GM12878 (cell line): ENCODE measurements at regions not wholly inside any gene's neighbourhood (a gene's known extent, or its start where the extent isn't known, plus 50 kb on each side); places are given as distances from the start of the nearest gene placed in this dataset.

Experiments used
- GABPA ChIP-seq: IDR thresholded peaks from 2 replicates; pipeline ENCODE4 v1.6.1; 2014; ENCODE audit warnings: antibody characterized with exemption, low read depth, mild to moderate bottlenecking, inconsistent platforms
- HDAC6 ChIP-seq: fragments of 200-600 bp; sonication (generic); IDR thresholded peaks from one replicate; pipeline ENCODE4 v1.8.0; 2017; ENCODE audit warnings: antibody characterized with exemption; ENCODE audit not compliant: unreplicated experiment
- MYB ChIP-seq: fragments of 150-350 bp; IDR thresholded peaks from 2 replicates; pipeline ENCODE4 v1.6.1; 2014; ENCODE audit warnings: mild to moderate bottlenecking, low read depth, low read length, borderline replicate concordance
- NRF1 ChIP-seq: conservative IDR thresholded peaks from 2 replicates; pipeline ENCODE4 v1.6.1; 2011; ENCODE audit warnings: mild to moderate bottlenecking, low read depth, low read length, improper control_type of control experiment
- PML ChIP-seq: IDR thresholded peaks from 2 replicates; pipeline ENCODE4 v1.6.1; 2012; ENCODE audit warnings: low read length, inconsistent platforms
- POLR2AphosphoS5 ChIP-seq: IDR thresholded peaks from 2 replicates; pipeline ENCODE4 v1.6.1; 2011; ENCODE audit warnings: mild to moderate bottlenecking, low read length, inconsistent platforms
- TF ChIP-seq, protein P1 (sequence below), 3 experiments: IDR thresholded peaks in 2 of 3; conservative IDR thresholded peaks in 1 of 3; 2 replicates each; pipeline ENCODE4 v1.5.1; 2011; ENCODE audit warnings: low read depth in 3 of 3, low read length in 3 of 3, mild to moderate bottlenecking in 3 of 3, control low read depth in 2 of 3, moderate library complexity in 2 of 3, inconsistent platforms in 1 of 3, mixed read lengths in 1 of 3; ENCODE audit not compliant: control insufficient read depth in 2 of 3, insufficient read depth in 1 of 3; ENCODE audit errors: extremely low read depth in 1 of 3

DNA sequence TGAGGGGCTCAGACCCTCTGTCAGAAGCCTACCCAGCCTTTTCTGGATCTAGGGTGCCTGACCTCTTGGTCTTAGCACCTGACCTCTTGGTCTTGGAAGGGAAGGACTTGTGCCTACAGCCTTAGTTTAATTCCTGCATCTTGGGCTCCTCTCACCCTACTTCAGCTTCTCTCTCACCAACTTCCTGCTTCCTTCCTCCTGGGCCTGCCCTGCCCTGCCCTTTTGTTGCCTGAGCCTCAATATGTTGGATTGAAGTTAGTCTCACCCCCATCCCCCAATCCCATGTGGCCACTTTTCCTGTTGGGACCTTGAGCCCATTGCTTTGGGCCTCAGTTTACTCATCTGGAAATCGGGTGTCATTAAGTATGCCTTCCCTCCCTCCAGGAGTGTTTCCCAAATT is 206.2 kb upstream of the SKOR2 start:
- TF ChIP-seq, protein P1, sequence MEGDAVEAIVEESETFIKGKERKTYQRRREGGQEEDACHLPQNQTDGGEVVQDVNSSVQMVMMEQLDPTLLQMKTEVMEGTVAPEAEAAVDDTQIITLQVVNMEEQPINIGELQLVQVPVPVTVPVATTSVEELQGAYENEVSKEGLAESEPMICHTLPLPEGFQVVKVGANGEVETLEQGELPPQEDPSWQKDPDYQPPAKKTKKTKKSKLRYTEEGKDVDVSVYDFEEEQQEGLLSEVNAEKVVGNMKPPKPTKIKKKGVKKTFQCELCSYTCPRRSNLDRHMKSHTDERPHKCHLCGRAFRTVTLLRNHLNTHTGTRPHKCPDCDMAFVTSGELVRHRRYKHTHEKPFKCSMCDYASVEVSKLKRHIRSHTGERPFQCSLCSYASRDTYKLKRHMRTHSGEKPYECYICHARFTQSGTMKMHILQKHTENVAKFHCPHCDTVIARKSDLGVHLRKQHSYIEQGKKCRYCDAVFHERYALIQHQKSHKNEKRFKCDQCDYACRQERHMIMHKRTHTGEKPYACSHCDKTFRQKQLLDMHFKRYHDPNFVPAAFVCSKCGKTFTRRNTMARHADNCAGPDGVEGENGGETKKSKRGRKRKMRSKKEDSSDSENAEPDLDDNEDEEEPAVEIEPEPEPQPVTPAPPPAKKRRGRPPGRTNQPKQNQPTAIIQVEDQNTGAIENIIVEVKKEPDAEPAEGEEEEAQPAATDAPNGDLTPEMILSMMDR (IDR thresholded peaks at IDR 0.05 in 2 of 3, conservative IDR thresholded peaks at IDR 0.05 in 1 of 3; ENCODE audit: control insufficient read depth in 2 of 3, extremely low read depth in 1 of 3, insufficient read depth in 1 of 3, low read depth in 3 of 3, low read length in 3 of 3), result no peak
- TF ChIP-seq MYB (no peak), HDAC6 (no peak), PML (no peak), POLR2AphosphoS5 (no peak), NRF1 (no peak), GABPA (no peak)
